ENCODE measurements at regions not wholly inside any gene's neighbourhood (a gene's known extent, or its start where the extent isn't known, plus 50 kb on each side); places are given as distances from the start of the nearest gene placed in this dataset.

DNA sequence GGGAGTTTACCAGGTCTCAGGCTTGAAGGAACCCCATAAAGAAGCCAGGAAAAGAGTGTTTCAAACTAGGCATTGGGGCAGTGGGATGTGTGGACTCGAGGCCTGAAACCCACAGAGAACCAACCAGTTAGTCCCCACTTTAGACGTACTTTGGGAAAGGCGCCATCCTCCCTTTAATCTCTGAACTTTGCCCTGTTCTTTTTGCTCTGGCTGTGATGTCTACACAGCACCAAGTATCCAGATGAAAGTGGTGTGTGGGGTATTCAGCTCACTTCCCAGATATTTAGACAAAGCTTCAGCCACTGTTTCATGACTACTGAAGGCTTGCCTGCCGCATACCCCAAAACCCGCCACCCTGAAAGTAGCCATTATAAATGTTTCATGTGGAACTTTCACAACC lies 116.9 kb upstream of the IRX5 start:
- TF ChIP-seq, protein P1, sequence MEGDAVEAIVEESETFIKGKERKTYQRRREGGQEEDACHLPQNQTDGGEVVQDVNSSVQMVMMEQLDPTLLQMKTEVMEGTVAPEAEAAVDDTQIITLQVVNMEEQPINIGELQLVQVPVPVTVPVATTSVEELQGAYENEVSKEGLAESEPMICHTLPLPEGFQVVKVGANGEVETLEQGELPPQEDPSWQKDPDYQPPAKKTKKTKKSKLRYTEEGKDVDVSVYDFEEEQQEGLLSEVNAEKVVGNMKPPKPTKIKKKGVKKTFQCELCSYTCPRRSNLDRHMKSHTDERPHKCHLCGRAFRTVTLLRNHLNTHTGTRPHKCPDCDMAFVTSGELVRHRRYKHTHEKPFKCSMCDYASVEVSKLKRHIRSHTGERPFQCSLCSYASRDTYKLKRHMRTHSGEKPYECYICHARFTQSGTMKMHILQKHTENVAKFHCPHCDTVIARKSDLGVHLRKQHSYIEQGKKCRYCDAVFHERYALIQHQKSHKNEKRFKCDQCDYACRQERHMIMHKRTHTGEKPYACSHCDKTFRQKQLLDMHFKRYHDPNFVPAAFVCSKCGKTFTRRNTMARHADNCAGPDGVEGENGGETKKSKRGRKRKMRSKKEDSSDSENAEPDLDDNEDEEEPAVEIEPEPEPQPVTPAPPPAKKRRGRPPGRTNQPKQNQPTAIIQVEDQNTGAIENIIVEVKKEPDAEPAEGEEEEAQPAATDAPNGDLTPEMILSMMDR (IDR thresholded peaks at IDR 0.05): no peak
- no peak for TF ChIP-seq ZFX (IDR thresholded peaks at IDR 0.05; ENCODE audit: borderline replicate concordance)
